Fibroblast of villous mesenchyme (primary cell): ENCODE measurements at regions not wholly inside any gene's neighbourhood (a gene's known extent, or its start where the extent isn't known, plus 50 kb on each side); places are given as distances from the start of the nearest gene placed in this dataset.

Experiments used
- DNase-seq: peaks from one replicate; pipeline ENCODE4 v3.0.0-alpha.2; 2010; ENCODE audit warnings: low read depth
- H3K4me3 ChIP-seq: 2 replicates; pipeline ENCODE4 v1.5.1; 2011; ENCODE audit warnings: low read depth, mild to moderate bottlenecking, low read length
- CTCF ChIP-seq: IDR thresholded peaks from 2 replicates; pipeline ENCODE4 v1.5.1; 2012; ENCODE audit warnings: low read depth, mild to moderate bottlenecking, low read length; ENCODE audit not compliant: insufficient read depth

- H3K4me3 ChIP-seq: no peak overlapping the region
- DNase-seq: no peak
- no peak for TF ChIP-seq CTCF
Observed at GRCh38 chr1:104136621-104137020, 386.9 kb downstream of the AMY1C start.

DNA sequence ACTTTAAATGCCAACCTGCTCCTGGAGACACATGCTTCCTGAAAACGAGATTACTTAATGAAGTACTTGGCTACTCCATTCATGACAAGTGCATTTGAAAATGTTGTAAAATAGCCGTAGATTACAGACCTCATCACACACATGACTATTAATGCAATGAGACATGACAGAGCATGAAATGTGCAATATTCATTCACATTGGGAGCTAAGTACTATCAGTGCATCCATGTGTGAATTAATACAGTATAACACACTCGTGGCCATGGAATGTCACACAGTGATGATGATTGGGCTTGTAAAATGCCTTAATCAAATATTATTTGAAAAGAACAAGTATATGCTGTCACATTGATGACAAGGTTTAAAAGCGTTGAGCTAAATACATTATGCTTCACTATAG, 407.0 kb downstream of the AMY1C start:
- H3K4me3 ChIP-seq: no peak overlapping the region
- TF ChIP-seq CTCF: no peak
- no peak for DNase-seq

DNA sequence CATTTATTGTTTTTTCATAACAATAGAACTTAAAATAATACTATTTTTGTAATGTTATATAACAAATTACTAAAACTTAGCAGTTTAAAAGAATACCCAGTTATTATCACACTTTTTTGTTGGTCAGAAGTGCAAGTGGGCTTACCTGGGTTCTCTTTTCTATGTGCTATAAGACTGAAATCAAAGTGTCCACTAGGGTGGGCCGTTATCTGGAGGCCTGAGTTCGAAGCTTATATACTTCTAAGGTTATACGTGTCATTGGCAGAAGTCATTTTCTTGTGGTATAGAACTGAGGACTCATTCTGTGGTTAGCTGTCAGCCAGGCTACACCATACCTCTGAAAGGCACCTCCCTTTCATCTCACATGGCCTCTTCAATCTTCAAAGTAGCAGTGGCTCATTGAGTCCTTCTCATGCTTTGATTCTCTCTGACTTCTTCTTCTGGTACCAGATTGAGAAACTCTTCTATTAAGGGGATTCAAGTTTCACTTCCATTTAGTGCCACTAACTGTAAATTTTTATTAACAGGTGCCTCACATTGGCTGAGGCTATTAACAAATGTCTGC, 414.3 kb downstream of the AMY1C start:
- no peak overlapping the region for H3K4me3 ChIP-seq
- no peak for TF ChIP-seq CTCF
- no peak for DNase-seq

GRCh38 chr1:104172243-104172681, 422.6 kb downstream of the AMY1C start:
- H3K4me3 ChIP-seq: no peak overlapping the region
- TF ChIP-seq CTCF: no peak
- no peak for DNase-seq

GRCh38 chr1:104182251-104182650, 432.6 kb downstream of the AMY1C start:
- no peak for TF ChIP-seq CTCF
- H3K4me3 ChIP-seq: no peak overlapping the region
- no peak for DNase-seq

DNA sequence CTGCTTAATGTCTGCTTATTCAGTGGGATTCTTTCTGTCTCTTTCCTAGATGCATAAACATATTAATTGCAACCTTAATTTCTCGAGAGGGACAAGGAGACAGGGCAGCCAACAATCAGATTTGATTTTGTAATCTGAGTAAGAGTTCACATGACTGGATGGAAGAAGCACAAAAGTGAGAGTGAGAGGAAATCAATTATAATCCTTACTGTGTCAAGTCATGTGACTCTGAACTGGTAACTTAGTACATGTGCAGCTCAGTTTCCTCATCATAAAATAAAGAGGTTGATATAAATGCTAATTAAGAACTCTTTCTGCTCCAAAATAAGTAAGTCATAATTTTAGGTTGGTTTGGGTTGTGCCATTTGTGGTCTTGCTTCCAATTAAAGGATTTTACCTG, 439.5 kb downstream of the AMY1C start:
- TF ChIP-seq CTCF: no peak
- DNase-seq: no peak
- H3K4me3 ChIP-seq: no peak overlapping the region

DNA sequence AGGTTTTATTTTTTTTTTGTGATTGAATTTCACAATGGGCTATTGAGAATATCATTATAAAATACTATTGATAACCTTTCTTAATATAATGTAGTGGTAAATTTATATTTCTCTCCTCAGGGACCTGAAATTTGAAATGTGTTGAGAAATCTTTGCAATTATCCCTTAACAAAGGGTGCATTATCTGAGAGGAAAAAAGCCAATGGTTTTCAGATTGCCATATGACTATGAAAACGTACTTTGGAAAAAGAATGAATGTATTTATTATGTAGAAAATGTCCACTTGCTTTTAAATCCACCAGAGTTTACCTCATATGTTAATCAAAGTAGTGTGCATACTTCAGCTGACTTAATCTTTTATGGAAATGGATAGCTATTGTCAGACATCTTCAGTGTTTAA, 441.1 kb downstream of the AMY1C start:
- DNase-seq: no peak
- no peak for TF ChIP-seq CTCF
- H3K4me3 ChIP-seq: no peak overlapping the region
